B cell (primary cell): ENCODE measurements at regions not wholly inside any gene's neighbourhood (a gene's known extent, or its start where the extent isn't known, plus 50 kb on each side); places are given as distances from the start of the nearest gene placed in this dataset.

Experiments
- EZH2 ChIP-seq: IDR thresholded peaks from 2 replicates; pipeline ENCODE4 v1.6.1; 2012; ENCODE audit warnings: borderline replicate concordance, low read depth, mild to moderate bottlenecking, moderate library complexity, low read length; ENCODE audit not compliant: insufficient read depth, poor library complexity, severe bottlenecking
- TF ChIP-seq, protein P1 (sequence below): fragments of 200-600 bp; IDR thresholded peaks from one replicate; pipeline ENCODE4 v1.8.0; 2022; ENCODE audit warnings: antibody characterized with exemption, mild to moderate bottlenecking

DNA sequence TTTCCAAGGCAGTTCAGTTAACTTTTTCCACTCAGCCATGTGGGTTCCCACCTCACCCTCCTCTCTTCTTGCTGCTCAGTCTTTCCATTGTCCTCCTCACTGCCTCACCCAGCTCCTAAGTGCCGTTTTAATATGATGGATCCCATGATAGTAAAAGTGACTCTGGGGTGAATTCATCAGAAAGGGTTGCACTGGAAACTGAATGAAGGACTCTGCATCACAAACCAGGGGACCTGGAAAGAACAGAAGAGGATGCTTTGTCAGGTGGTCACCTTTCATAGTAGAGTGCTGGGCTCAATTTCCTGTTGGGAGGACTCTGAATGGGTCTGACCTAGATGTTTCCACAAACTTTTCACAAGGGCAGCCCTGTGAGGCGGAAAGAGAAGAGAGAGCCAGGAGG is 67.8 kb upstream of the SLC8A3 start:
- TF ChIP-seq, protein P1, sequence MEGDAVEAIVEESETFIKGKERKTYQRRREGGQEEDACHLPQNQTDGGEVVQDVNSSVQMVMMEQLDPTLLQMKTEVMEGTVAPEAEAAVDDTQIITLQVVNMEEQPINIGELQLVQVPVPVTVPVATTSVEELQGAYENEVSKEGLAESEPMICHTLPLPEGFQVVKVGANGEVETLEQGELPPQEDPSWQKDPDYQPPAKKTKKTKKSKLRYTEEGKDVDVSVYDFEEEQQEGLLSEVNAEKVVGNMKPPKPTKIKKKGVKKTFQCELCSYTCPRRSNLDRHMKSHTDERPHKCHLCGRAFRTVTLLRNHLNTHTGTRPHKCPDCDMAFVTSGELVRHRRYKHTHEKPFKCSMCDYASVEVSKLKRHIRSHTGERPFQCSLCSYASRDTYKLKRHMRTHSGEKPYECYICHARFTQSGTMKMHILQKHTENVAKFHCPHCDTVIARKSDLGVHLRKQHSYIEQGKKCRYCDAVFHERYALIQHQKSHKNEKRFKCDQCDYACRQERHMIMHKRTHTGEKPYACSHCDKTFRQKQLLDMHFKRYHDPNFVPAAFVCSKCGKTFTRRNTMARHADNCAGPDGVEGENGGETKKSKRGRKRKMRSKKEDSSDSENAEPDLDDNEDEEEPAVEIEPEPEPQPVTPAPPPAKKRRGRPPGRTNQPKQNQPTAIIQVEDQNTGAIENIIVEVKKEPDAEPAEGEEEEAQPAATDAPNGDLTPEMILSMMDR, result no peak
- no peak for TF ChIP-seq EZH2
